ENCODE measurements at regions not wholly inside any gene's neighbourhood (a gene's known extent, or its start where the extent isn't known, plus 50 kb on each side); places are given as distances from the start of the nearest gene placed in this dataset.
"Not testable (repeated sequence)": the region's sequence is repeated elsewhere in the genome, so short reads cannot be mapped to it uniquely, and the experiment has no call there.

DNA sequence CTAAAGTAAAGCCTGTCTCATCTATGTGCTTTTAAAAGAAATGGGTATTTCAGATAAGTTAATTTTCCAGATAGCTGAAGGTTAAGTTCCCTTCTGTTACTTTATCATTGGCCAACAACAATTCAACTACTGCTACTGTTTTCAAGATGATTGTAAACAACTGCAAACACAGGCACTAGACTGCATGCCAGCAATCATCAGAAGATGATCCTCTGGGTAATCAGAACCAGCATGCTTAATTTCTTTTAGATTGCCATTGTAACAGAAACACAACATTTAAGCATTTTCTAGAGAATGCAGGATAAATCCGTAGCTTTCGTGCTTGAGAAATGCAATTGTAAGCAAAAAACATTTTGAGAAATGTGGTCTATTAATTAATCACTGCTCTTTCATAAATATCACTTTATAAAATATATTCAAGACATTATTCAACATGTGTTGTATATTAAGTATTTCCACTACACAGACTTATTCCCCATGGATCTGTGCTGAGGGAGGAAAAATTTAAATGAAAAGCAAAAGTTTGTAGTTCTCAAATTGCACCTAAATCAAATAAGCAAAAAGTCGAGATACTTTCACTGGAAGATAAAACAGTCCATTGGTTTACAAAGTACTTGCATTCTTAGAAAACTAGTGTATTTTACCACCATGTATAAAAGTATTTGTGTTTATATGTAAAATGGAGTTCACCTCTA lies 133.7 kb downstream of the ATL2 start:
- no peak for ATAC-seq
- TF ChIP-seq SNAI2 (CRISPR knock-in tag; IDR thresholded peaks at IDR 0.05) (no peak), ZNF8 (CRISPR knock-in tag; IDR thresholded peaks at IDR 0.05) (no peak), OSR1 (CRISPR knock-in tag; IDR thresholded peaks at IDR 0.05) (no peak), ZFP3 (CRISPR knock-in tag; IDR thresholded peaks at IDR 0.05) (no peak), TCF4 (CRISPR knock-in tag; IDR thresholded peaks at IDR 0.05; ENCODE audit: borderline replicate concordance) (no peak), ZC3H10 (CRISPR knock-in tag; IDR thresholded peaks at IDR 0.05) (no peak)
- TF ChIP-seq, protein P1, sequence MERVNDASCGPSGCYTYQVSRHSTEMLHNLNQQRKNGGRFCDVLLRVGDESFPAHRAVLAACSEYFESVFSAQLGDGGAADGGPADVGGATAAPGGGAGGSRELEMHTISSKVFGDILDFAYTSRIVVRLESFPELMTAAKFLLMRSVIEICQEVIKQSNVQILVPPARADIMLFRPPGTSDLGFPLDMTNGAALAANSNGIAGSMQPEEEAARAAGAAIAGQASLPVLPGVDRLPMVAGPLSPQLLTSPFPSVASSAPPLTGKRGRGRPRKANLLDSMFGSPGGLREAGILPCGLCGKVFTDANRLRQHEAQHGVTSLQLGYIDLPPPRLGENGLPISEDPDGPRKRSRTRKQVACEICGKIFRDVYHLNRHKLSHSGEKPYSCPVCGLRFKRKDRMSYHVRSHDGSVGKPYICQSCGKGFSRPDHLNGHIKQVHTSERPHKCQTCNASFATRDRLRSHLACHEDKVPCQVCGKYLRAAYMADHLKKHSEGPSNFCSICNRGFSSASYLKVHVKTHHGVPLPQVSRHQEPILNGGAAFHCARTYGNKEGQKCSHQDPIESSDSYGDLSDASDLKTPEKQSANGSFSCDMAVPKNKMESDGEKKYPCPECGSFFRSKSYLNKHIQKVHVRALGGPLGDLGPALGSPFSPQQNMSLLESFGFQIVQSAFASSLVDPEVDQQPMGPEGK (CRISPR knock-in tag; IDR thresholded peaks at IDR 0.05; ENCODE audit: borderline replicate concordance), result no peak
- TF ChIP-seq, protein P2, sequence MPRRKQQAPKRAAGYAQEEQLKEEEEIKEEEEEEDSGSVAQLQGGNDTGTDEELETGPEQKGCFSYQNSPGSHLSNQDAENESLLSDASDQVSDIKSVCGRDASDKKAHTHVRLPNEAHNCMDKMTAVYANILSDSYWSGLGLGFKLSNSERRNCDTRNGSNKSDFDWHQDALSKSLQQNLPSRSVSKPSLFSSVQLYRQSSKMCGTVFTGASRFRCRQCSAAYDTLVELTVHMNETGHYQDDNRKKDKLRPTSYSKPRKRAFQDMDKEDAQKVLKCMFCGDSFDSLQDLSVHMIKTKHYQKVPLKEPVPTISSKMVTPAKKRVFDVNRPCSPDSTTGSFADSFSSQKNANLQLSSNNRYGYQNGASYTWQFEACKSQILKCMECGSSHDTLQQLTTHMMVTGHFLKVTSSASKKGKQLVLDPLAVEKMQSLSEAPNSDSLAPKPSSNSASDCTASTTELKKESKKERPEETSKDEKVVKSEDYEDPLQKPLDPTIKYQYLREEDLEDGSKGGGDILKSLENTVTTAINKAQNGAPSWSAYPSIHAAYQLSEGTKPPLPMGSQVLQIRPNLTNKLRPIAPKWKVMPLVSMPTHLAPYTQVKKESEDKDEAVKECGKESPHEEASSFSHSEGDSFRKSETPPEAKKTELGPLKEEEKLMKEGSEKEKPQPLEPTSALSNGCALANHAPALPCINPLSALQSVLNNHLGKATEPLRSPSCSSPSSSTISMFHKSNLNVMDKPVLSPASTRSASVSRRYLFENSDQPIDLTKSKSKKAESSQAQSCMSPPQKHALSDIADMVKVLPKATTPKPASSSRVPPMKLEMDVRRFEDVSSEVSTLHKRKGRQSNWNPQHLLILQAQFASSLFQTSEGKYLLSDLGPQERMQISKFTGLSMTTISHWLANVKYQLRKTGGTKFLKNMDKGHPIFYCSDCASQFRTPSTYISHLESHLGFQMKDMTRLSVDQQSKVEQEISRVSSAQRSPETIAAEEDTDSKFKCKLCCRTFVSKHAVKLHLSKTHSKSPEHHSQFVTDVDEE (CRISPR knock-in tag; IDR thresholded peaks at IDR 0.05), result no peak

DNA sequence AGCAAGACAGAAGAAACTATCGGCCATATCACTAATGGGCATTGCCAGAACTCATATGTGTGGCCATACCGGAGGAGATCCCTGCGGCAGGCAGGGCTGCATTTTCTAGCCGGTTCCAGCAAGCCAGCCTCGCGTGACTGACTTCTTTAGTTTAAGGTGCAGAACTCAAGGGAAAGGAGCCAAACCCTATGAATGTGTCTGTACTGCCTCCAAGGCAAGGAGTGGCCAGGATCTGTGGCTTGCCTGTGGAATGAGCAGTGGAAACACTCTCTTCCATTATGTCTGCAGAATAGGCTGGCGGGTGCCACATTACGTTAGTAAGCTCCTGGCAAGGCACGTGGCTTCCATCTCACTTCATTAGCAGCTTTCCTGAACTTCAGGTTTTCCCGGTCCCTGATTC lies 137.6 kb downstream of the ATL2 start:
- TF ChIP-seq ZFP3 (CRISPR knock-in tag; IDR thresholded peaks at IDR 0.05) (no peak), ZNF70 (CRISPR knock-in tag; IDR thresholded peaks at IDR 0.05) (no peak), ZFP30 (CRISPR knock-in tag; IDR thresholded peaks at IDR 0.05) (no peak), RARB (CRISPR knock-in tag; IDR thresholded peaks at IDR 0.05) (no peak), TOX (CRISPR knock-in tag; IDR thresholded peaks at IDR 0.05; ENCODE audit: borderline replicate concordance) (no peak), CSDC2 (CRISPR knock-in tag; IDR thresholded peaks at IDR 0.05) (no peak), SNAI2 (CRISPR knock-in tag; IDR thresholded peaks at IDR 0.05) (no peak), ZNF565 (CRISPR knock-in tag; conservative IDR thresholded peaks at IDR 0.05; ENCODE audit: low read depth) (no peak), ISL1 (CRISPR knock-in tag; IDR thresholded peaks at IDR 0.05) (no peak), OSR1 (CRISPR knock-in tag; IDR thresholded peaks at IDR 0.05) (no peak), PPARA (CRISPR knock-in tag; IDR thresholded peaks at IDR 0.05; ENCODE audit: borderline replicate concordance) (no peak), TCF4 (CRISPR knock-in tag; IDR thresholded peaks at IDR 0.05; ENCODE audit: borderline replicate concordance) (no peak), ZC3H10 (CRISPR knock-in tag; IDR thresholded peaks at IDR 0.05) (no peak), ARNTL (CRISPR knock-in tag; IDR thresholded peaks at IDR 0.05; ENCODE audit: borderline replicate concordance, low read depth) (no peak), ZNF8 (CRISPR knock-in tag; IDR thresholded peaks at IDR 0.05) (no peak)
- TF ChIP-seq, protein P1 (CRISPR knock-in tag; IDR thresholded peaks at IDR 0.05; ENCODE audit: borderline replicate concordance), result no peak
- TF ChIP-seq, protein P3, sequence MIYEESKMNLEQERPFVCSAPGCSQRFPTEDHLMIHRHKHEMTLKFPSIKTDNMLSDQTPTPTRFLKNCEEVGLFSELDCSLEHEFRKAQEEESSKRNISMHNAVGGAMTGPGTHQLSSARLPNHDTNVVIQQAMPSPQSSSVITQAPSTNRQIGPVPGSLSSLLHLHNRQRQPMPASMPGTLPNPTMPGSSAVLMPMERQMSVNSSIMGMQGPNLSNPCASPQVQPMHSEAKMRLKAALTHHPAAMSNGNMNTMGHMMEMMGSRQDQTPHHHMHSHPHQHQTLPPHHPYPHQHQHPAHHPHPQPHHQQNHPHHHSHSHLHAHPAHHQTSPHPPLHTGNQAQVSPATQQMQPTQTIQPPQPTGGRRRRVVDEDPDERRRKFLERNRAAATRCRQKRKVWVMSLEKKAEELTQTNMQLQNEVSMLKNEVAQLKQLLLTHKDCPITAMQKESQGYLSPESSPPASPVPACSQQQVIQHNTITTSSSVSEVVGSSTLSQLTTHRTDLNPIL (CRISPR knock-in tag; IDR thresholded peaks at IDR 0.05; ENCODE audit: low read depth), result no peak
- TF ChIP-seq, protein P4, sequence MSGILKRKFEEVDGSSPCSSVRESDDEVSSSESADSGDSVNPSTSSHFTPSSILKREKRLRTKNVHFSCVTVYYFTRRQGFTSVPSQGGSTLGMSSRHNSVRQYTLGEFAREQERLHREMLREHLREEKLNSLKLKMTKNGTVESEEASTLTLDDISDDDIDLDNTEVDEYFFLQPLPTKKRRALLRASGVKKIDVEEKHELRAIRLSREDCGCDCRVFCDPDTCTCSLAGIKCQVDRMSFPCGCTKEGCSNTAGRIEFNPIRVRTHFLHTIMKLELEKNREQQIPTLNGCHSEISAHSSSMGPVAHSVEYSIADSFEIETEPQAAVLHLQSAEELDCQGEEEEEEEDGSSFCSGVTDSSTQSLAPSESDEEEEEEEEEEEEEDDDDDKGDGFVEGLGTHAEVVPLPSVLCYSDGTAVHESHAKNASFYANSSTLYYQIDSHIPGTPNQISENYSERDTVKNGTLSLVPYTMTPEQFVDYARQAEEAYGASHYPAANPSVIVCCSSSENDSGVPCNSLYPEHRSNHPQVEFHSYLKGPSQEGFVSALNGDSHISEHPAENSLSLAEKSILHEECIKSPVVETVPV (CRISPR knock-in tag; IDR thresholded peaks at IDR 0.05), result no peak
- TF ChIP-seq, protein P5, sequence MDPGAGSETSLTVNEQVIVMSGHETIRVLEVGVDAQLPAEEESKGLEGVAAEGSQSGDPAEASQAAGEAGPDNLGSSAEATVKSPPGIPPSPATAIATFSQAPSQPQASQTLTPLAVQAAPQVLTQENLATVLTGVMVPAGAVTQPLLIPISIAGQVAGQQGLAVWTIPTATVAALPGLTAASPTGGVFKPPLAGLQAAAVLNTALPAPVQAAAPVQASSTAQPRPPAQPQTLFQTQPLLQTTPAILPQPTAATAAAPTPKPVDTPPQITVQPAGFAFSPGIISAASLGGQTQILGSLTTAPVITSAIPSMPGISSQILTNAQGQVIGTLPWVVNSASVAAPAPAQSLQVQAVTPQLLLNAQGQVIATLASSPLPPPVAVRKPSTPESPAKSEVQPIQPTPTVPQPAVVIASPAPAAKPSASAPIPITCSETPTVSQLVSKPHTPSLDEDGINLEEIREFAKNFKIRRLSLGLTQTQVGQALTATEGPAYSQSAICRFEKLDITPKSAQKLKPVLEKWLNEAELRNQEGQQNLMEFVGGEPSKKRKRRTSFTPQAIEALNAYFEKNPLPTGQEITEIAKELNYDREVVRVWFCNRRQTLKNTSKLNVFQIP (CRISPR knock-in tag; IDR thresholded peaks at IDR 0.05; ENCODE audit: borderline replicate concordance, low read depth), result no peak
- ATAC-seq, result no peak

DNA sequence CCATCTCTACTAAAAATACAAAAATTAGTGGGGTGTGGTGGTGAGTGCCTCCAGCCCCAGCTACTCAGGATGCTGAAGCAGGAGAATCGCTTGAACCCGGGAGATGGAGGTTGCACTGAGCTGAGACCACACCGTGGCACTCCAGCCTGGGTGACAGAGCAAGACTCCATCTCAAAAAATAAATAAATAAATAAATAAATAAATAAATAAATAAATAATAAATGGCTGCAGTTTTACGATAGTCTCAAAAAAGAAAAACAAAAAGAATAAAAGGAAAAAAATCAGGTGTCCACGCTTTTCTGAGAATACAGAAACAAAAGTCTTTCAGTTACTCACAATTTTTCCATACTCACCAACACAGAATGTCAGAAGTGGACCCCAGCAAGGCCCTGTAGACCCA lies 138.4 kb downstream of the ATL2 start:
- ATAC-seq, result not testable (repeated sequence)

All from SK-N-SH treated with all-trans-retinoic acid at 6 μM for 48 hours (cell line).